HepG2 (cell line): ENCODE measurements at regions not wholly inside any gene's neighbourhood (a gene's known extent, or its start where the extent isn't known, plus 50 kb on each side); places are given as distances from the start of the nearest gene placed in this dataset.

ENCODE experiments used
- ATAC-seq: fragments of 200-7000 bp; cut with Tn5 transposase; 3 replicates; pipeline ENCODE4 v1.9.1; 2020; ENCODE audit warnings: mild to moderate bottlenecking, moderate library complexity
- BruUV-seq: library from RNA; stranded (reverse); fragments of 400-500 nt; replicated peaks from 2 replicates; lab custom pipeline; 2021; lab: Mats Ljungman, UMichigan
- CTCF ChIA-PET: fragments of 300-600 bp; formaldehyde crosslinking; extraction: SDS; loops from one replicate; lab custom pipeline; 2021; ENCODE audit warnings: low total read pairs, inconsistent platforms, low intra/inter-chr PET ratio; lab: Yijun Ruan, JAX
- POLR2A ChIA-PET: fragments of 350-600 bp; sonication (Branson Sonifier 250); formaldehyde crosslinking; loops from one replicate; lab custom pipeline; 2020; ENCODE audit warnings: antibody characterized with exemption, inconsistent platforms; lab: Yijun Ruan, JAX
- DNase-seq: peaks from one replicate; pipeline ENCODE4 v3.0.0-alpha.2; 2015; ENCODE audit warnings: low spot score
- FAIRE-seq: peaks from 3 replicates; lab custom pipeline; 2011; peaks lifted over from hg19 to GRCh38; lab: Jason Lieb, UNC
- H2AFZ ChIP-seq: one replicate; pipeline ENCODE4 v1.6.1; 2011; ENCODE audit warnings: low read length, inconsistent platforms
- H3K27ac ChIP-seq: fragments of 300-600 bp; 3 replicates; pipeline ENCODE4 v1.8.0; 2011; ENCODE audit warnings: mixed run types, mild to moderate bottlenecking, mixed read lengths, low read length, inconsistent platforms; ENCODE audit not compliant: insufficient read depth; ENCODE audit errors: extremely low read length
- H3K27me3 ChIP-seq, 2 experiments: fragments of 200-600 bp in 1 of 2; 2 replicates in 1 of 2; 3 replicates in 1 of 2; pipeline versions ENCODE4 v1.6.0 to v1.8.0; 2011; ENCODE audit warnings: low read length in 2 of 2, mild to moderate bottlenecking in 2 of 2, moderate library complexity in 2 of 2, inconsistent platforms in 1 of 2; ENCODE audit not compliant: insufficient read depth in 2 of 2, control insufficient read depth in 1 of 2
- H3K36me3 ChIP-seq, 2 experiments: fragments of 200-600 bp in 1 of 2; replicated peaks in 1 of 2; 2 replicates in 1 of 2; 3 replicates in 1 of 2; pipeline versions ENCODE4 v1.5.1 to v1.8.0; 2011; ENCODE audit warnings: low read length in 2 of 2, inconsistent platforms in 1 of 2; ENCODE audit not compliant: insufficient read depth in 2 of 2, control insufficient read depth in 1 of 2
- H3K4me1 ChIP-seq: 2 replicates; pipeline ENCODE4 v1.5.1; 2012; ENCODE audit warnings: low read length, inconsistent platforms; ENCODE audit not compliant: insufficient read depth
- H3K4me2 ChIP-seq: 2 replicates; pipeline ENCODE4 v1.6.0; 2011; ENCODE audit warnings: low read depth, low read length, inconsistent platforms
- H3K4me3 ChIP-seq, 3 experiments: fragments of 200-600 bp in 1 of 3; sonication (generic), shearing (Covaris generic) in 1 of 3; replicated peaks in 1 of 3; 2 replicates each; pipeline ENCODE4 v1.5.1; 2011 to 2016; ENCODE audit warnings: low read length in 3 of 3, inconsistent platforms in 2 of 3, low read depth in 2 of 3, mild to moderate bottlenecking in 2 of 3, control low read depth in 1 of 3, mixed read lengths in 1 of 3; ENCODE audit not compliant: insufficient read depth in 1 of 3
- H3K79me2 ChIP-seq: one replicate; pipeline ENCODE4 v1.6.1; 2011; ENCODE audit warnings: low read length, inconsistent platforms; ENCODE audit not compliant: insufficient read depth
- H3K9ac ChIP-seq: 2 replicates; pipeline ENCODE4 v1.6.0; 2011; ENCODE audit warnings: mild to moderate bottlenecking, low read depth, low read length, inconsistent platforms; ENCODE audit not compliant: insufficient read depth
- H3K9me3 ChIP-seq: 2 replicates; pipeline ENCODE4 v1.5.1; 2012; ENCODE audit warnings: mild to moderate bottlenecking, low read length
- H4K20me1 ChIP-seq: 2 replicates; pipeline ENCODE4 v1.6.0; 2011; ENCODE audit warnings: inconsistent platforms, mild to moderate bottlenecking, low read length, moderate library complexity; ENCODE audit not compliant: insufficient read depth
- FOXJ3 ChIP-seq: sonication (generic); formaldehyde crosslinking; IDR thresholded peaks from 2 replicates; pipeline ENCODE4 v1.4.0; 2020; ENCODE audit warnings: missing genetic modification reagents, mild to moderate bottlenecking, borderline replicate concordance
- PAF1 ChIP-seq: IDR thresholded peaks from 2 replicates; pipeline ENCODE4 v1.6.1; 2016; ENCODE audit warnings: missing genetic modification reagents, missing compliant biosample characterization
- SMAD1 ChIP-seq: sonication (generic); formaldehyde crosslinking; IDR thresholded peaks from 2 replicates; pipeline ENCODE4 v1.4.0; 2020; ENCODE audit warnings: missing genetic modification reagents, low read depth, mild to moderate bottlenecking, borderline replicate concordance
- ZNF101 ChIP-seq: sonication (generic); formaldehyde crosslinking; IDR thresholded peaks from 2 replicates; pipeline ENCODE4 v1.4.0; 2020; ENCODE audit warnings: mild to moderate bottlenecking, low read depth, missing genetic modification reagents, borderline replicate concordance
- ZNF20 ChIP-seq: sonication (generic); formaldehyde crosslinking; IDR thresholded peaks from 2 replicates; pipeline ENCODE4 v1.4.0; 2020; ENCODE audit warnings: mild to moderate bottlenecking, moderate library complexity, missing genetic modification reagents
- WGBS: methylation state at CpG from one replicate; pipeline ENCODE4 v1.1.6; 2017; ENCODE audit warnings: low lambda C conversion rate; 5-methylcytosine and 5-hydroxymethylcytosine counted together
- in situ Hi-C: cut with HindIII; loops from 2 replicates; pipeline ENCODE4 v1.10.0; 2017; ENCODE audit warnings: low pct_unique_long_range_greater_than_20kb; ENCODE audit not compliant: extremely low pct_ligation_motif_present
- intact Hi-C: fragments of 100-400 bp; cut with micrococcal nuclease; formaldehyde crosslinking; loops from one replicate; pipeline ENCODE4 v1.10.0; 2022; ENCODE audit not compliant: unreplicated experiment
- TF ChIP-seq, protein P1 (sequence below): IDR thresholded peaks from 2 replicates; pipeline ENCODE4 v1.6.1; 2016; ENCODE audit warnings: missing biosample characterization, missing genetic modification reagents, low read depth
- TF ChIP-seq, protein P2 (sequence below): sonication (generic); formaldehyde crosslinking; IDR thresholded peaks from 2 replicates; pipeline ENCODE4 v1.4.0; 2020; ENCODE audit warnings: missing genetic modification reagents, borderline replicate concordance
- TF ChIP-seq, protein P3 (sequence below): sonication (generic); formaldehyde crosslinking; IDR thresholded peaks from 2 replicates; pipeline ENCODE4 v1.4.0; 2020; ENCODE audit warnings: low read depth, mild to moderate bottlenecking, missing genetic modification reagents
- TF ChIP-seq, protein P4 (sequence below): sonication (generic); formaldehyde crosslinking; IDR thresholded peaks from 2 replicates; pipeline ENCODE4 v1.5.0; 2020; ENCODE audit warnings: mild to moderate bottlenecking, low read depth, missing genetic modification reagents, borderline replicate concordance
- TF ChIP-seq, protein P5 (sequence below): sonication (generic); formaldehyde crosslinking; IDR thresholded peaks from 2 replicates; pipeline ENCODE4 v1.4.0; 2020; ENCODE audit warnings: low read depth, mild to moderate bottlenecking, missing genetic modification reagents
- TF ChIP-seq, protein P6 (sequence below): sonication (generic); formaldehyde crosslinking; IDR thresholded peaks from 2 replicates; pipeline ENCODE4 v1.5.1; 2020; ENCODE audit warnings: mild to moderate bottlenecking, missing genetic modification reagents, moderate library complexity

DNA sequence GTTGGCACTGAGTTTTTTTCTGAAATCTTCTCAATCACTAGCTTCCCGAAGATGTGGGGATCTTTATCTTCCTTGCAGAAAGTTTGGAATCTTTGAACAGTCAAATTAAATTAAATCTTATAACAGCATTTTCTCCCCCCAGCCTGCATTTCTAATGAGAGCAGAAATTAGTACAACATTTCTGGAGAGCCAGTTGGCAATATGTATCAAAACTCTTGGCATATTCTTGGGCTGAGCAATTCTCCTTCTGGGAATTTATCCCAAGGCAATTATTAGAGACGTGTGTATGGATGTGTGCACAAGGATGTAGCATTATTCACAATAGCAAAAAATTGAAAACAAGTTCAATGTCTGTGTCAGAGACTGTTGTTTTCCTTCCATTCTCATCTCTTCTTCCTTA is 159.5 kb downstream of the OLFM4 start (continued):
- TF ChIP-seq, protein P1, sequence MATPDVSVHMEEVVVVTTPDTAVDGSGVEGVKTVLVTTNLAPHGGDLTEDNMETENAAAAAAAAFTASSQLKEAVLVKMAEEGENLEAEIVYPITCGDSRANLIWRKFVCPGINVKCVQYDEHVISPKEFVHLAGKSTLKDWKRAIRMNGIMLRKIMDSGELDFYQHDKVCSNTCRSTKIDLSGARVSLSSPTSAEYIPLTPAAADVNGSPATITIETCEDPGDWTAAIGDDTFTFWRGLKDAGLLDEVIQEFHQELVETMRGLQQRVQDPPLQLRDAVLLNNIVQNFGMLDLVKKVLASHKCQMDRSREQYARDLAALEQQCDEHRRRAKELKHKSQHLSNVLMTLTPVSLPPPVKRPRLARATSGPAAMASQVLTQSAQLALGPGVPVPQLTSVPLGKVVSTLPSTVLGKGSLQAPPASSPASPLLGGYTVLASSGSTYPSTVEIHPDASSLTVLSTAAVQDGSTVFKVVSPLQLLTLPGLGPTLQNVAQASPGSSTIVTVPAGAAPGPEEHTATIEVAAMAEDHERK (CRISPR knock-in tag) = no peak
- no peak for TF ChIP-seq ZNF101
- TF ChIP-seq, all 625 proteins: peak for 0

DNA sequence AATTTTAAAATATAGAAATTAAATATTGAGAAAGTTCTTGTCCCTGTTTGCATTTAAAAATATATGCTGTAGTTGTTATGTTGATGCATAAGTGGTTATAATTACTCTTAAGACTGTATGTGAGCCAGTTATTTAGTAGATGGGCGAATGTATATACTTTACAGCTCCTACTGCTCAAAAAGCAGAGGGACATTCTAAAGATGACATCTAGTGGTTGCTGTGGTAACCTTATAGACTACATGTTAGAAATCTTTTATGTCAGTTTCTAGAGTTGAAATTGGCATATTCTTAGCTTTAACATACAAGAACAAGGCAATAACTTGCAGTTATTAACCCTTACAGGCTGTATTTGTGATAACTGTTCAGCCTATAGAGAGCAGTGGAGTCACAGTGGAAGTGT is 160.5 kb downstream of the OLFM4 start:
- CTCF ChIA-PET = no interaction called here
- 0% methylated on average over 1 of the region's 1 CpG for whole genome bisulfite sequencing

More for the DNA sequence above, 160.5 kb downstream of the OLFM4 start:
- POLR2A ChIA-PET = no interaction called here
- no peak for TF ChIP-seq SMAD1 (CRISPR knock-in tag)
- TF ChIP-seq, protein P2, sequence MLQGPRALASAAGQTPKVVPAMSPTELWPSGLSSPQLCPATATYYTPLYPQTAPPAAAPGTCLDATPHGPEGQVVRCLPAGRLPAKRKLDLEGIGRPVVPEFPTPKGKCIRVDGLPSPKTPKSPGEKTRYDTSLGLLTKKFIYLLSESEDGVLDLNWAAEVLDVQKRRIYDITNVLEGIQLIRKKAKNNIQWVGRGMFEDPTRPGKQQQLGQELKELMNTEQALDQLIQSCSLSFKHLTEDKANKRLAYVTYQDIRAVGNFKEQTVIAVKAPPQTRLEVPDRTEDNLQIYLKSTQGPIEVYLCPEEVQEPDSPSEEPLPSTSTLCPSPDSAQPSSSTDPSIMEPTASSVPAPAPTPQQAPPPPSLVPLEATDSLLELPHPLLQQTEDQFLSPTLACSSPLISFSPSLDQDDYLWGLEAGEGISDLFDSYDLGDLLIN (CRISPR knock-in tag) = no peak
- TF ChIP-seq, protein P3, sequence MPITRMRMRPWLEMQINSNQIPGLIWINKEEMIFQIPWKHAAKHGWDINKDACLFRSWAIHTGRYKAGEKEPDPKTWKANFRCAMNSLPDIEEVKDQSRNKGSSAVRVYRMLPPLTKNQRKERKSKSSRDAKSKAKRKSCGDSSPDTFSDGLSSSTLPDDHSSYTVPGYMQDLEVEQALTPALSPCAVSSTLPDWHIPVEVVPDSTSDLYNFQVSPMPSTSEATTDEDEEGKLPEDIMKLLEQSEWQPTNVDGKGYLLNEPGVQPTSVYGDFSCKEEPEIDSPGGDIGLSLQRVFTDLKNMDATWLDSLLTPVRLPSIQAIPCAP (CRISPR knock-in tag) = no peak
- TF ChIP-seq, protein P4, sequence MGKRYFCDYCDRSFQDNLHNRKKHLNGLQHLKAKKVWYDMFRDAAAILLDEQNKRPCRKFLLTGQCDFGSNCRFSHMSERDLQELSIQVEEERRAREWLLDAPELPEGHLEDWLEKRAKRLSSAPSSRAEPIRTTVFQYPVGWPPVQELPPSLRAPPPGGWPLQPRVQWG (CRISPR knock-in tag) = no peak
- TF ChIP-seq ZNF20 (CRISPR knock-in tag) = no peak
- no peak for TF ChIP-seq FOXJ3
- TF ChIP-seq PAF1 = no peak
- TF ChIP-seq, protein P5, sequence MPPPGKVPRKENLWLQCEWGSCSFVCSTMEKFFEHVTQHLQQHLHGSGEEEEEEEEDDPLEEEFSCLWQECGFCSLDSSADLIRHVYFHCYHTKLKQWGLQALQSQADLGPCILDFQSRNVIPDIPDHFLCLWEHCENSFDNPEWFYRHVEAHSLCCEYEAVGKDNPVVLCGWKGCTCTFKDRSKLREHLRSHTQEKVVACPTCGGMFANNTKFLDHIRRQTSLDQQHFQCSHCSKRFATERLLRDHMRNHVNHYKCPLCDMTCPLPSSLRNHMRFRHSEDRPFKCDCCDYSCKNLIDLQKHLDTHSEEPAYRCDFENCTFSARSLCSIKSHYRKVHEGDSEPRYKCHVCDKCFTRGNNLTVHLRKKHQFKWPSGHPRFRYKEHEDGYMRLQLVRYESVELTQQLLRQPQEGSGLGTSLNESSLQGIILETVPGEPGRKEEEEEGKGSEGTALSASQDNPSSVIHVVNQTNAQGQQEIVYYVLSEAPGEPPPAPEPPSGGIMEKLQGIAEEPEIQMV (CRISPR knock-in tag) = no peak
- TF ChIP-seq, protein P6, sequence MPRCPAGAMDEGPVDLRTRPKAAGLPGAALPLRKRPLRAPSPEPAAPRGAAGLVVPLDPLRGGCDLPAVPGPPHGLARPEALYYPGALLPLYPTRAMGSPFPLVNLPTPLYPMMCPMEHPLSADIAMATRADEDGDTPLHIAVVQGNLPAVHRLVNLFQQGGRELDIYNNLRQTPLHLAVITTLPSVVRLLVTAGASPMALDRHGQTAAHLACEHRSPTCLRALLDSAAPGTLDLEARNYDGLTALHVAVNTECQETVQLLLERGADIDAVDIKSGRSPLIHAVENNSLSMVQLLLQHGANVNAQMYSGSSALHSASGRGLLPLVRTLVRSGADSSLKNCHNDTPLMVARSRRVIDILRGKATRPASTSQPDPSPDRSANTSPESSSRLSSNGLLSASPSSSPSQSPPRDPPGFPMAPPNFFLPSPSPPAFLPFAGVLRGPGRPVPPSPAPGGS (CRISPR knock-in tag) = no peak
- H4K20me1 ChIP-seq = no peaks in the 10 kb centered on the region
- no peaks in the 10 kb centered on the region for H3K27me3 ChIP-seq
- in situ Hi-C loops (no loop called here), intact Hi-C loops (no loop called here)
- no peaks in the 10 kb centered on the region for H3K9me3 ChIP-seq
- no peak overlapping the region for H3K27ac ChIP-seq
- no peak for DNase-seq
- H3K4me3 ChIP-seq = no peak overlapping the region
- H3K9ac ChIP-seq = no peak overlapping the region
- no peaks in the 10 kb centered on the region for H3K79me2 ChIP-seq
- no peak for FAIRE-seq
- no peak overlapping the region for H2AFZ ChIP-seq
- H3K4me2 ChIP-seq = no peak overlapping the region
- BruUV-seq = no TSS peak
- no peak for ATAC-seq
- H3K36me3 ChIP-seq = no peaks in the 10 kb centered on the region
- no peaks in the 10 kb centered on the region for H3K4me1 ChIP-seq
